Astrocyte of the spinal cord (primary cell): ENCODE measurements at regions not wholly inside any gene's neighbourhood (a gene's known extent, or its start where the extent isn't known, plus 50 kb on each side); places are given as distances from the start of the nearest gene placed in this dataset.

Experiments used
- DNase-seq: peaks from one replicate; pipeline ENCODE4 v3.0.0; 2011; ENCODE audit warnings: low read depth, low spot score
- H3K4me3 ChIP-seq: 2 replicates; pipeline ENCODE4 v1.5.1; 2011; ENCODE audit warnings: low read depth, mild to moderate bottlenecking, low read length, moderate library complexity
- CTCF ChIP-seq: IDR thresholded peaks from 2 replicates; pipeline ENCODE4 v1.5.1; 2012; ENCODE audit warnings: low read depth, mild to moderate bottlenecking, low read length, inconsistent platforms
- in situ Hi-C: cut with HindIII; loops from 2 replicates; pipeline ENCODE4 v1.10.0; 2017; ENCODE audit warnings: low sequenced_read_pairs

GRCh38 chr14:82116721-82117120, 583.1 kb upstream of the SEL1L start:
- no peak for DNase-seq
- no peak for TF ChIP-seq CTCF
- H3K4me3 ChIP-seq: no peak overlapping the region
- in situ Hi-C loops: no loop called here

DNA sequence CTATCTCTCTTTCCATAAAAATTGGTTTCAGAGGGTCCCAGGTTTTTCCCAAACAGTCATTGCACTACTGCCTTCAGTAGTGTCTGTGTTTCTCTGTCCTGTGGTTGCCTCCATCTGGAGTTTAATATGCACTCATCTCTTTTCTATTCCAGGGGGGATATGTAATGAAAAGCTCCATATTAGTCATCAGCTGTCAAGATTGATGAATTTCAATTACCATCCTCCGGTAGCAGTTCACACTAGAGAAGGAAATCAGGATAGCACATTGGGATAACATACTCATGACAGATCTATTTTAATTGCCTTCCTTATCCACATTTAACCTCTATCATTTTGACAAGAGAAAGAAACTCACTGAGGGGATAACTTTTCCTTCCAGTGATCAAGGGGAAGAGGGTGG, 589.0 kb upstream of the SEL1L start:
- no peak for DNase-seq
- no peak overlapping the region for H3K4me3 ChIP-seq
- in situ Hi-C loops: no loop called here
- TF ChIP-seq CTCF: no peak

GRCh38 chr14:82124511-82124910, 590.9 kb upstream of the SEL1L start:
- TF ChIP-seq CTCF: no peak
- in situ Hi-C loops: no loop called here
- no peak for DNase-seq
- H3K4me3 ChIP-seq: no peak overlapping the region

DNA sequence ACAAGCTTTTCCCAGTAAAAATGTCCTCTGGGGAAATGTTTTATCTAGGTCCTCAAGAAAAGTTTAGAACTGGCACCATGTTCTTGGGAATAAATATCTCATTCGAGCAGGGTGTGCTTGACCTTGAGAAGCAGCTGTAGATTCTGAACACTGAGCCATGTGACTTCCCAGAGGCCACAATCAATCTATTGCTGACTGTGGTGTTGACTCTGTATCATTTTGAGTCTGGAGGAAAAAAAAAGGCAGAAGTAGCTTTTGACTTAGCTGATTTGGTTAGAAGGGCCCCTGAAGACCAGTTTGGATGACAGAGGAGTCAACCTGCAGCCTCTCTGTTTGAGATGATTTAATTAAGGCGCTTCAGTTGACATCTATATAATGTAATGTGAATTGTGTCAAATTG, 592.4 kb upstream of the SEL1L start:
- no peak for DNase-seq
- H3K4me3 ChIP-seq: no peak overlapping the region
- in situ Hi-C loops: no loop called here
- TF ChIP-seq CTCF: no peak

DNA sequence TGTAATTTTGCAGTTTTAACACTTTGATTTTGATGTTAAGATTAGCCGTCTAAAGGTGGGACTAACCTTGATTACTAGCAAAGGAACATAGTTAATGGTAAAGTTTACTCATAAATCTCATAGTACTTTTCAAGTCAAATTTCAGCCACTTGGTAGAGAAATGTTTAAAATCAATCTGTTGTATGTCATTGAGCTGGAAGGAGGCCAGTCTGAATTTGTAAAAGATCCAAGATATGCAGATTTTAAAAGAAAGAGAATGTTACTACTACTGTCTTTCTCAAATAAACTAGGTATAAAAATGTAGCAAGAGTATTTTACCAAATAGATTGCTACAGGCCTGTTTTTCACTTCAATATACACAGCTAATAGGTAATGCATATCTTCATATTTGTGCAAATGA, 600.8 kb upstream of the SEL1L start:
- no peak for DNase-seq
- in situ Hi-C loops: no loop called here
- TF ChIP-seq CTCF: no peak
- no peak overlapping the region for H3K4me3 ChIP-seq

GRCh38 chr14:82138431-82138830, 604.8 kb upstream of the SEL1L start:
- no peak overlapping the region for H3K4me3 ChIP-seq
- in situ Hi-C loops: no loop called here
- no peak for TF ChIP-seq CTCF
- DNase-seq: no peak

DNA sequence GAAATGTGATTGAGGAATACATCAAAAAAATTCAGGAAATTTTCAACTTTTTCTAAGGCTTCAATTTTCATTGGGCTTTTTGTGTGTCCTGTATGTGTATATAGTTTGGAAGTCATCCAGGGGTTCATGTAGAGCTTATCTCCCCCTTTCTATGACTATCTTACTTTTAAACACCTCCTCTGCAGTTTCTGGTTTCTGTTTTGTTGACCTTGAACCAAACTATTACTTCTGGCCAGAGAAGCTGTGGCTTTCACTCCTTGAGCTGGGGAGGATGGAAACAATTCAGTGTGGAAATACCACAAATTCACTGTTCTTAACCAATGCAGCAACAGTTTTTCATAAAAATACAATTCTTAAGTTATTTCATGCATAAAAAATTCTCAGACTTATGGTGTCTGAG, 613.2 kb upstream of the SEL1L start:
- no peak for TF ChIP-seq CTCF
- H3K4me3 ChIP-seq: no peak overlapping the region
- no peak for DNase-seq
- in situ Hi-C loops: no loop called here
